Tibial artery (tissue), 4 donors: ENCODE measurements at regions not wholly inside any gene's neighbourhood (a gene's known extent, or its start where the extent isn't known, plus 50 kb on each side); places are given as distances from the start of the nearest gene placed in this dataset.
"Not testable (repeated sequence)": the region's sequence is repeated elsewhere in the genome, so short reads cannot be mapped to it uniquely, and the experiment has no call there.

Source experiments
- DNase-seq, 2 donors: peaks; one replicate each; pipeline ENCODE4 v3.0.0-alpha.2; 2019
- H3K27ac ChIP-seq, 2 donors: fragments of 200-600 bp; sonication (generic) in 1 of 2; 1 replicate in 1 of 2; 2 replicates in 1 of 2; pipeline ENCODE4 v1.5.1; 2018 to 2019; ENCODE audit warnings: mild to moderate bottlenecking in 1 of 2
- H3K27me3 ChIP-seq, 2 donors: fragments of 200-600 bp; sonication (generic) in 1 of 2; one replicate each; pipeline versions ENCODE4 v1.5.1 to v1.6.0; 2016 to 2019
- H3K36me3 ChIP-seq, 3 donors: fragments of 200-600 bp; sonication (generic) in 2 of 3; one replicate each; pipeline ENCODE4 v1.5.1; 2016 to 2019; ENCODE audit warnings: mild to moderate bottlenecking in 2 of 3
- H3K4me1 ChIP-seq, 4 donors: fragments of 200-600 bp; sonication (generic) in 2 of 4; 1 replicate in 3 of 4; 2 replicates in 1 of 4; pipeline ENCODE4 v1.5.1; 2016 to 2019
- H3K4me3 ChIP-seq, 2 donors: fragments of 200-600 bp; sonication (generic) in 1 of 2; 1 replicate in 1 of 2; 2 replicates in 1 of 2; pipeline ENCODE4 v1.5.1; 2018 to 2019; ENCODE audit warnings: mild to moderate bottlenecking in 2 of 2
- H3K9me3 ChIP-seq, 3 donors: fragments of 200-600 bp; sonication (generic) in 1 of 3; one replicate each; pipeline ENCODE4 v1.5.1; 2016 to 2019
- intact Hi-C: fragments of 100-400 bp; cut with DNase I; formaldehyde crosslinking; loops from one replicate; pipeline ENCODE4 v1.15.0; 2023; ENCODE audit warnings: low total_unique reads
- TF ChIP-seq, protein P1 (sequence below), 2 experiments: fragments of 200-600 bp in 1 of 2; fragments of 450-650 bp in 1 of 2; IDR thresholded peaks; one replicate each; pipeline ENCODE4 v1.5.1; 2017 to 2019; ENCODE audit warnings: antibody characterized with exemption in 2 of 2, mild to moderate bottlenecking in 1 of 2, moderate library complexity in 1 of 2

DNA sequence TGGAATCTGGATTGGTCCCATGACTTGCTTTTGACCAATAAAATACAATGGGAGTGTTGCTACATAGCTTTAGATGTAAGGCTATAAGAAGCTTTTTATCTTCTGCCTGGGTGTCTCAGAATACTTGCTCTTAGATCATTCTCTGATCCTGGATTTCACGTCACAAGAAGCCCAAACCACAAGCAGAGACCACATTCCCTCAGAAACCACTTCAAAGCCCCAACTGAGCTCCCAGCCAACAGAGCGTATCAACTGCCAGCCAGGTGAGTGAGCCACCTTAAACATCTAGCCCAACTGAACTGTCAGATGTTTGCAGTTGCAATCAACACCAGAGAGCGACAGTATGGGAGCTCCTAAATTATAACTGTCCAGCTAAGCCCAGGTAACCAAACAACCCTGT lies 687.1 kb downstream of the TLE1 start:
- DNase-seq = no peak
- TF ChIP-seq, protein P1, sequence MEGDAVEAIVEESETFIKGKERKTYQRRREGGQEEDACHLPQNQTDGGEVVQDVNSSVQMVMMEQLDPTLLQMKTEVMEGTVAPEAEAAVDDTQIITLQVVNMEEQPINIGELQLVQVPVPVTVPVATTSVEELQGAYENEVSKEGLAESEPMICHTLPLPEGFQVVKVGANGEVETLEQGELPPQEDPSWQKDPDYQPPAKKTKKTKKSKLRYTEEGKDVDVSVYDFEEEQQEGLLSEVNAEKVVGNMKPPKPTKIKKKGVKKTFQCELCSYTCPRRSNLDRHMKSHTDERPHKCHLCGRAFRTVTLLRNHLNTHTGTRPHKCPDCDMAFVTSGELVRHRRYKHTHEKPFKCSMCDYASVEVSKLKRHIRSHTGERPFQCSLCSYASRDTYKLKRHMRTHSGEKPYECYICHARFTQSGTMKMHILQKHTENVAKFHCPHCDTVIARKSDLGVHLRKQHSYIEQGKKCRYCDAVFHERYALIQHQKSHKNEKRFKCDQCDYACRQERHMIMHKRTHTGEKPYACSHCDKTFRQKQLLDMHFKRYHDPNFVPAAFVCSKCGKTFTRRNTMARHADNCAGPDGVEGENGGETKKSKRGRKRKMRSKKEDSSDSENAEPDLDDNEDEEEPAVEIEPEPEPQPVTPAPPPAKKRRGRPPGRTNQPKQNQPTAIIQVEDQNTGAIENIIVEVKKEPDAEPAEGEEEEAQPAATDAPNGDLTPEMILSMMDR (IDR thresholded peaks at IDR 0.05) = no peak
- no peak overlapping the region for H3K4me3 ChIP-seq
- no peaks in the 10 kb centered on the region for H3K27me3 ChIP-seq
- intact Hi-C loops = loop anchor here (10.0 kb wide), 1 partner anchor 1407 kb away; no protein-coding TSS in a partner anchor
- H3K9me3 ChIP-seq = peaks cover 0 to 2% (median 0%) of the 10 kb centered on the region in 3 donors
- H3K36me3 ChIP-seq = no peaks in the 10 kb centered on the region
- no peaks in the 10 kb centered on the region for H3K4me1 ChIP-seq
- H3K27ac ChIP-seq = no peak overlapping the region

DNA sequence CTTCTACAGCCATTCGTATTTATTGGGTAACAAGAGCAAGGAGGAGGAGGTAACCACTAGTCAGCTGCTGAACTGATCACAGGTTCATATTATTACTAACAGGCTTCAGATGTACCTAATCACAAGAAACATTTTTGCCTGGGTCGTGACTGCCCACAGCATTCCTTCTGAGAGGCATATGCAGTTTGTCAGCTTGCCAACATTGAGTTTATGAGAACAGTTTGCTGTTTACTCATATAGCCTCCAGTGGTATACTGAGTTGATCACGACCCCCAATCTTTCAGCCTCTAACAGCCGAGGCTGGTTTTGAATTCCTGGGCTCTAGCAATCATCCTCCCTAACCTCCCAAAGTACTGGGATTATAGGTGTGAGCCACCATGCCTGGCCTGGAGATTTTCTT lies 693.6 kb downstream of the TLE1 start:
- no peaks in the 10 kb centered on the region for H3K9me3 ChIP-seq
- no peak overlapping the region for H3K27ac ChIP-seq
- no peaks in the 10 kb centered on the region for H3K36me3 ChIP-seq
- intact Hi-C loops = no loop called here
- TF ChIP-seq, protein P1 (IDR thresholded peaks at IDR 0.05) = no peak
- H3K4me3 ChIP-seq = no peak overlapping the region
- DNase-seq = no peak
- H3K4me1 ChIP-seq = no peaks in the 10 kb centered on the region
- no peaks in the 10 kb centered on the region for H3K27me3 ChIP-seq

DNA sequence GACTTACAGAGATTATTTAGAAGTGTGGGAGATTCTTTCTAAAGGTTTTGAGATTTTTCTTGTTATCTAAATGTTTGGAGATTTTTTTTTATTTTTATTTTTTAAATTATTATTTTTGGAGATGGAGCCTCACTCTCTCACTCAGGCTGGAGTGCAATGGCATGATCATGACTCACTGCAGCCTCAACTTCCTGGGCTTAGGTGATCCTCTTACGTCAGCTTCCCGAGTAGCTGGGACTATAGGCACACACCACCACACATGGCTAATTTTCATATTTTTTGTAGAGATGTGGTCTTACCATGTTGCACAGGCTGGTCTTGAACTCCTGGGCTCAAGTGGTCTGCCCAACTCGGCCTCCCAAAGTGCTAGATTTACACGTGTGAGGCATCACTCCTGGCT lies 694.5 kb downstream of the TLE1 start:
- no peaks in the 10 kb centered on the region for H3K4me1 ChIP-seq
- no peak overlapping the region for H3K4me3 ChIP-seq
- no peaks in the 10 kb centered on the region for H3K9me3 ChIP-seq
- H3K27me3 ChIP-seq = no peaks in the 10 kb centered on the region
- no peak overlapping the region for H3K27ac ChIP-seq
- H3K36me3 ChIP-seq = no peaks in the 10 kb centered on the region
- TF ChIP-seq, protein P1 (IDR thresholded peaks at IDR 0.05) = no peak
- DNase-seq = no peak
- intact Hi-C loops = no loop called here

DNA sequence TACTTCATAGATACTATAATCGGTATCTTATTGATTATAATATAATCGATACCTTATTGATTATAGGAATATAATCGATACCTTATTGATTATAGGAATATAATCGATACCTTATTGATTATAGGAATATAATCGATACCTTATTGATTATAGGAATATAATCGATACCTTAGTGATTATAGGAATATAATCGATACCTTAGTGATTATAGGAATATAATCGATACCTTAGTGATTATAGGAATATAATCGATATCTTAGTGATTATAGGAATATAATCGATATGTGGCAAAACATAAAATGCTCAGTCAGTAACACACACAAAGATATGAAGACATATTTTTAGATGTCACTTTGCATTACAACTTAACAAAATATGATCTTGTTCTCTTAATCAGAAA lies 703.8 kb downstream of the TLE1 start:
- H3K4me3 ChIP-seq, DNase-seq, H3K36me3 ChIP-seq, H3K4me1 ChIP-seq, intact Hi-C loops, H3K27ac ChIP-seq, H3K9me3 ChIP-seq, H3K27me3 ChIP-seq: not testable (repeated sequence)

DNA sequence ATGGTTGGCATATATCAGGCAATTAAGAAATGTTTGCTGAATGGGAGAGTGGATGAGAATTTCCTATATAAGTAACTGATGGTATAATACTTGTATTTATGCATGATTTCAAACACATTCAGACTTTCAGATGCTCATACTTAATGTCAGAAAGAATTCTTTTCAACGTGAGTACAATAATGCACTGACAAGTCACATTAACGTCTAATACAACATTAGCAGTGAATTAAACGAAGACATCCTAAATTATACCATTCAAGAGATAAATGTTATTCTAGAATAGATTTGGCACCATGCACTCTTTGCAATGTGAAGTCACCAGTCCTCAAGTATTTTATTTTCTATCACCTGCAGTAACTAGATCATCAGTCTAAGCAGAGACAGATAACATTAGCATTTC lies 712.9 kb downstream of the TLE1 start:
- Histone ChIP-seq H3K27me3 (no peaks in the 10 kb centered on the region), H3K4me3 (no peak overlapping the region), H3K27ac (no peak overlapping the region), H3K9me3 (no peaks in the 10 kb centered on the region), H3K4me1 (no peaks in the 10 kb centered on the region), H3K36me3 (no peaks in the 10 kb centered on the region)
- no peak for DNase-seq
- intact Hi-C loops = no loop called here
- TF ChIP-seq, protein P1 (IDR thresholded peaks at IDR 0.05) = no peak

DNA sequence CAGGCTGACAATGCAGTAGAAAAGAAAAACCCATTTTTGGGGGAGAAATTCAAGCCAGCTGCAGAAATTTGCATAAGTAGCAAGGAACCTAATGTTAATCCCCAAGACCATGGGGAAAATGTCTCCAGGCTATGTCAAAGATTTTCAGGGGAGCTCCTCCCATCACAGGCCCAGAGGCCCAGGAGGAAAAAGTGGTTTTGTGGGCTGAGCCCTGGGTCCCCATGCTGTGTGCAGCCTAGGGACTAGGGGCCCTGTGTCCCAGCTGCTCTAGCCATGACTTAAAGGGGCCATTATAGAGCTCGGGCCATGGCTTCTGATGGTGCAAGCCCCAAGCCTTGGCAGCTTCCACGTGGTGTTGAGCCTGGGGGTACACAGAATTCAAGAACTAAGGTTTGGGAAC lies 719.0 kb downstream of the TLE1 start:
- H3K9me3 ChIP-seq, H3K4me3 ChIP-seq, intact Hi-C loops, H3K4me1 ChIP-seq, H3K27ac ChIP-seq, H3K36me3 ChIP-seq, DNase-seq, H3K27me3 ChIP-seq: not testable (repeated sequence)

DNA sequence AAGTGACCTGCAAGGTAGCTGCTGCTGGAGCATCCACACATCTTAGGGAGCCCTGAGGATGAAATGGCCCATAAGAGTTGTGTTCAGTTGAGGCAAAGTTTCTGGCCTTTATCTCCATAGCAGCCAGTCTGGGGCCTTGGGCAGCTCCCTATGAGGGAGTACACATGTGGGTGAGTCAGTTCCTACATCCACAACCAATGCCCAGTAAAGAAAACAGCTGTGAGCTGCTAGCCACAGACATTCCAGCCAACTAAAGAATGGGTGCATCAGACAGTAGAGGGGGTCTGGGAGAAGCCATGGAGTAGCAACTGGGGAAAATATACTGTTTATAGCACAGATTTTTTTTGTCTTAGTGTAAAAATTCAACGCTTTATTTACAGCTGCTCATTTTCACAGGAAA lies 720.7 kb downstream of the TLE1 start:
- no peaks in the 10 kb centered on the region for H3K27me3 ChIP-seq
- H3K27ac ChIP-seq = no peak overlapping the region
- H3K4me3 ChIP-seq = no peak overlapping the region
- H3K9me3 ChIP-seq = no peaks in the 10 kb centered on the region
- no peaks in the 10 kb centered on the region for H3K36me3 ChIP-seq
- TF ChIP-seq, protein P1 (IDR thresholded peaks at IDR 0.05) = no peak
- no peak for DNase-seq
- intact Hi-C loops = no loop called here
- no peaks in the 10 kb centered on the region for H3K4me1 ChIP-seq
